AG04449 (cell line): ENCODE measurements at regions not wholly inside any gene's neighbourhood (a gene's known extent, or its start where the extent isn't known, plus 50 kb on each side); places are given as distances from the start of the nearest gene placed in this dataset.

Experiments
- CTCF ChIA-PET: fragments of 350-600 bp; formaldehyde crosslinking; extraction: SDS; loops from one replicate; lab custom pipeline; 2021; ENCODE audit warnings: antibody characterized with exemption; lab: Yijun Ruan, JAX
- POLR2A ChIA-PET: fragments of 400-600, 350-600 bp; formaldehyde crosslinking; extraction: SDS; loops from one replicate; lab custom pipeline; 2020; ENCODE audit warnings: antibody characterized with exemption, inconsistent platforms; lab: Yijun Ruan, JAX
- DNase-seq: peaks from one replicate; pipeline ENCODE4 v3.0.0-alpha.2; 2010; ENCODE audit warnings: low read depth, low spot score
- H3K4me3 ChIP-seq: 2 replicates; pipeline ENCODE4 v1.5.1; 2011; ENCODE audit warnings: low read depth, mild to moderate bottlenecking, control low read depth, low read length
- CTCF ChIP-seq: IDR thresholded peaks from one replicate; pipeline ENCODE4 v1.5.1; 2011; ENCODE audit warnings: mild to moderate bottlenecking, moderate library complexity, low read length, control low read depth, inconsistent platforms; ENCODE audit not compliant: insufficient read depth; ENCODE audit errors: missing control alignments

GRCh38 chr1:90650401-90650800 lies 66.7 kb downstream of the BARHL2 start:
- no peak overlapping the region for H3K4me3 ChIP-seq
- no peak for TF ChIP-seq CTCF
- POLR2A ChIA-PET = no interaction called here
- CTCF ChIA-PET = no interaction called here
- no peak for DNase-seq

GRCh38 chr1:90640325-90640724 lies 76.8 kb downstream of the BARHL2 start:
- TF ChIP-seq CTCF = no peak
- no peak for DNase-seq
- CTCF ChIA-PET = no interaction called here
- H3K4me3 ChIP-seq = no peak overlapping the region
- POLR2A ChIA-PET = no interaction called here

- ChIA-PET CTCF (no interaction called here), POLR2A (no interaction called here)
- no peak overlapping the region for H3K4me3 ChIP-seq
- no peak for TF ChIP-seq CTCF
- no peak for DNase-seq
Observed at GRCh38 chr1:90622666-90623065, 94.4 kb downstream of the BARHL2 start.

- no peak overlapping the region for H3K4me3 ChIP-seq
- POLR2A ChIA-PET = no interaction called here
- CTCF ChIA-PET = no interaction called here
- TF ChIP-seq CTCF = no peak
- DNase-seq = no peak
Observed at GRCh38 chr1:90621986-90622385, 95.1 kb downstream of the BARHL2 start.

- no peak overlapping the region for H3K4me3 ChIP-seq
- peak; percentile 6 for TF ChIP-seq CTCF
- POLR2A ChIA-PET = no interaction called here
- DNase-seq = no peak
- CTCF ChIA-PET = no interaction called here
Observed at GRCh38 chr1:90616395-90616794, 100.7 kb downstream of the BARHL2 start.

GRCh38 chr1:90614872-90615271 lies 102.2 kb downstream of the BARHL2 start:
- no peak overlapping the region for H3K4me3 ChIP-seq
- DNase-seq = no peak
- ChIA-PET POLR2A (no interaction called here), CTCF (no interaction called here)
- TF ChIP-seq CTCF = no peak
